ENCODE measurements at regions not wholly inside any gene's neighbourhood (a gene's known extent, or its start where the extent isn't known, plus 50 kb on each side); places are given as distances from the start of the nearest gene placed in this dataset.

DNA sequence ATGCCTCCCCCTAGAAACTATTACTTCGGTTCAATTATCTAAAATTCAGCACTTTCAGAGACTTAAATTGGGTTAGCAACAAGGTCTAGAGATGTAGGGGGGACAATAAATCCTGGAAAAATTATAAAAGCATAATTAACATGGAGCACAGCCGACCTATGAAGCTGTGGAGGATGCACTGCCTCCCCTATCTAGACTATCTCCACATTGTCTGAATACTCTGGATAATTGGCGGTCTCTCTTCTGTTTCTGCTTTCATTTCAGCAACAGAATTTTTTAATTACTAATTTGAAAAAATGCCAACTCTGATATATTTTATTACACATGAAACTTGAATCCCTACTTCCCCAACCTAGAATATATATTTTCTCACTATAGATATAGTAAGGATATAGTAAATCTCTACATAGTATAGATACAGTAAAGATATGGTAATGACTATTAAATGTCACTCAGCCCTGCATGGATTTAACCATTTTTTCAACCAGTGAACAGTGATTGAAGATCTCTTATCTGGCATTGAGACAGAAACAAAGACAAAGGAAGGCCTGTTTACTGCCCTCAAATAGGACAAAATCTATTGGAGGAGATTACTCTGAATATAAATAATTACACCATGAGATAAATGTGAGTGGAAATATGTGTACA lies 157.6 kb downstream of the BLID start:
- TF ChIP-seq, protein P1, sequence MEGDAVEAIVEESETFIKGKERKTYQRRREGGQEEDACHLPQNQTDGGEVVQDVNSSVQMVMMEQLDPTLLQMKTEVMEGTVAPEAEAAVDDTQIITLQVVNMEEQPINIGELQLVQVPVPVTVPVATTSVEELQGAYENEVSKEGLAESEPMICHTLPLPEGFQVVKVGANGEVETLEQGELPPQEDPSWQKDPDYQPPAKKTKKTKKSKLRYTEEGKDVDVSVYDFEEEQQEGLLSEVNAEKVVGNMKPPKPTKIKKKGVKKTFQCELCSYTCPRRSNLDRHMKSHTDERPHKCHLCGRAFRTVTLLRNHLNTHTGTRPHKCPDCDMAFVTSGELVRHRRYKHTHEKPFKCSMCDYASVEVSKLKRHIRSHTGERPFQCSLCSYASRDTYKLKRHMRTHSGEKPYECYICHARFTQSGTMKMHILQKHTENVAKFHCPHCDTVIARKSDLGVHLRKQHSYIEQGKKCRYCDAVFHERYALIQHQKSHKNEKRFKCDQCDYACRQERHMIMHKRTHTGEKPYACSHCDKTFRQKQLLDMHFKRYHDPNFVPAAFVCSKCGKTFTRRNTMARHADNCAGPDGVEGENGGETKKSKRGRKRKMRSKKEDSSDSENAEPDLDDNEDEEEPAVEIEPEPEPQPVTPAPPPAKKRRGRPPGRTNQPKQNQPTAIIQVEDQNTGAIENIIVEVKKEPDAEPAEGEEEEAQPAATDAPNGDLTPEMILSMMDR (conservative IDR thresholded peaks at IDR 0.05; ENCODE audit: low read depth, low read length), result no peak
- H3K4me3 ChIP-seq (ENCODE audit: low read depth, low read length), result no peak overlapping the region
- no peak for DNase-seq (ENCODE audit: low read depth)

- H3K4me3 ChIP-seq (ENCODE audit: low read depth, low read length), result no peak overlapping the region
- TF ChIP-seq, protein P1 (conservative IDR thresholded peaks at IDR 0.05; ENCODE audit: low read depth, low read length), result no peak
- DNase-seq (ENCODE audit: low read depth), result no peak
These were observed 162.9 kb downstream of the BLID start for GRCh38 chr11:121953122-121953521.

GRCh38 chr11:121950160-121950559 lies 165.9 kb downstream of the BLID start:
- no peak overlapping the region for H3K4me3 ChIP-seq (ENCODE audit: low read depth, low read length)
- no peak for DNase-seq (ENCODE audit: low read depth)
- TF ChIP-seq, protein P1 (conservative IDR thresholded peaks at IDR 0.05; ENCODE audit: low read depth, low read length), result no peak

GRCh38 chr11:121946514-121946913 lies 169.5 kb downstream of the BLID start:
- TF ChIP-seq, protein P1 (conservative IDR thresholded peaks at IDR 0.05; ENCODE audit: low read depth, low read length), result no peak
- H3K4me3 ChIP-seq (ENCODE audit: low read depth, low read length), result no peak overlapping the region
- no peak for DNase-seq (ENCODE audit: low read depth)

GRCh38 chr11:121944556-121945230 lies 171.3 kb downstream of the BLID start:
- TF ChIP-seq, protein P1 (conservative IDR thresholded peaks at IDR 0.05; ENCODE audit: low read depth, low read length), result no peak
- no peak for DNase-seq (ENCODE audit: low read depth)
- H3K4me3 ChIP-seq (ENCODE audit: low read depth, low read length), result no peak overlapping the region

- no peak for DNase-seq (ENCODE audit: low read depth)
- TF ChIP-seq, protein P1 (conservative IDR thresholded peaks at IDR 0.05; ENCODE audit: low read depth, low read length), result no peak
- no peak overlapping the region for H3K4me3 ChIP-seq (ENCODE audit: low read depth, low read length)
These were observed 177.9 kb downstream of the BLID start for GRCh38 chr11:121938076-121938475.

All from epithelial cell of proximal tubule (primary cell).